Transverse colon (tissue), 4 donors: ENCODE measurements at regions not wholly inside any gene's neighbourhood (a gene's known extent, or its start where the extent isn't known, plus 50 kb on each side); places are given as distances from the start of the nearest gene placed in this dataset.

Experiments
- DNase-seq: peaks from one replicate; pipeline ENCODE4 v3.0.0-alpha.2; 2019
- H3K27ac ChIP-seq, 4 donors: fragments of 200-600 bp; sonication (generic); 2 replicates each; pipeline ENCODE4 v1.5.1; 2016 to 2018; ENCODE audit warnings: inconsistent platforms in 4 of 4
- H3K27me3 ChIP-seq: fragments of 200-600 bp; sonication (generic); 2 replicates; pipeline ENCODE4 v1.5.1; 2017; ENCODE audit warnings: inconsistent platforms
- H3K36me3 ChIP-seq, 4 donors: fragments of 200-600 bp; sonication (generic); 2 replicates each; pipeline ENCODE4 v1.5.1; 2017 to 2019; ENCODE audit warnings: inconsistent platforms in 4 of 4
- H3K4me1 ChIP-seq, 4 donors: fragments of 200-600 bp; sonication (generic); 2 replicates each; pipeline ENCODE4 v1.5.1; 2017 to 2020; ENCODE audit warnings: inconsistent platforms in 4 of 4
- H3K4me3 ChIP-seq, 4 donors: fragments of 200-600 bp; sonication (generic); 1 replicate in 1 of 4; 2 replicates in 3 of 4; pipeline versions ENCODE4 v1.5.1 to v1.6.1; 2017 to 2019; ENCODE audit warnings: inconsistent platforms in 4 of 4
- H3K9me3 ChIP-seq, 2 donors: fragments of 200-600 bp; sonication (generic); 2 replicates each; pipeline ENCODE4 v1.5.1; 2017 to 2019; ENCODE audit warnings: inconsistent platforms in 2 of 2
- CTCF ChIP-seq, 5 experiments: fragments of 200-600 bp in 3 of 5; fragments of 450-650 bp in 2 of 5; sonication (generic) in 3 of 5; IDR thresholded peaks; 1 replicate in 2 of 5; 2 replicates in 3 of 5; pipeline ENCODE4 v1.5.1; 2016 to 2017; ENCODE audit warnings: antibody characterized with exemption in 5 of 5, inconsistent platforms in 3 of 5, mild to moderate bottlenecking in 2 of 5, moderate library complexity in 1 of 5
- EP300 ChIP-seq: sonication (generic); formaldehyde crosslinking; IDR thresholded peaks from one replicate; pipeline ENCODE4 v1.6.1; 2017; ENCODE audit warnings: antibody characterized with exemption, low read depth
- POLR2A ChIP-seq: fragments of 450-650 bp; IDR thresholded peaks from one replicate; pipeline ENCODE4 v1.6.1; 2016; ENCODE audit warnings: antibody characterized with exemption, mild to moderate bottlenecking, moderate library complexity
- POLR2AphosphoS5 ChIP-seq, 3 donors: sonication (generic); formaldehyde crosslinking; IDR thresholded peaks; one replicate each; pipeline ENCODE4 v1.6.1; 2016; ENCODE audit warnings: antibody characterized with exemption in 3 of 3
- WGBS, 2 donors: methylation state at CpG; one replicate each; pipeline ENCODE4 v1.1.5; 2018; ENCODE audit warnings: low coverage in 1 of 2; 5-methylcytosine and 5-hydroxymethylcytosine counted together
- in situ Hi-C, 4 donors: fragments of 200-750 bp; cut with MboI; loops; one replicate each; pipeline versions ENCODE4 v1.15.0 to v1.15.1; 2017; ENCODE audit warnings: low sequenced_read_pairs in 3 of 4, low pct_ligation_motif_present in 1 of 4, low pct_unique_long_range_greater_than_20kb in 1 of 4
- intact Hi-C: fragments of 100-400 bp; cut with DNase I; formaldehyde crosslinking; loops from one replicate; pipeline ENCODE4 v1.15.1; 2023; ENCODE audit warnings: low total_unique reads

- 79 to 100% methylated on average over 1 to 14 of the region's 14 CpGs for WGBS, 2 donors
- peaks cover 36% of the 10 kb centered on the region for H3K27me3 ChIP-seq
- TF ChIP-seq POLR2AphosphoS5 (IDR thresholded peaks at IDR 0.05): no peak
- no peak for TF ChIP-seq CTCF (IDR thresholded peaks at IDR 0.05)
- TF ChIP-seq EP300: no peak
- no peak overlapping the region for H3K4me3 ChIP-seq
- no peaks in the 10 kb centered on the region for H3K9me3 ChIP-seq
- H3K36me3 ChIP-seq: no peaks in the 10 kb centered on the region
- H3K27ac ChIP-seq: no peak overlapping the region
- in situ Hi-C loops (no loop called here), intact Hi-C loops (no loop called here)
- no peaks in the 10 kb centered on the region for H3K4me1 ChIP-seq
- DNase-seq: no peak
Observed at GRCh38 chr22:49448526-49448925, 379.1 kb downstream of the BRD1 start.

- Histone ChIP-seq H3K9me3 (no peaks in the 10 kb centered on the region), H3K4me1 (no peaks in the 10 kb centered on the region), H3K4me3 (no peak overlapping the region), H3K27me3 (peaks cover 36% of the 10 kb centered on the region), H3K36me3 (no peaks in the 10 kb centered on the region), H3K27ac (no peak overlapping the region)
- DNase-seq: no peak
- WGBS, 2 donors: 84% methylated on average over 13 of the region's 13 CpGs; no CpG with 5 or more reads in 1 of the 2 donors
- in situ Hi-C loops (no loop called here), intact Hi-C loops (no loop called here)
- TF ChIP-seq EP300: no peak
- TF ChIP-seq POLR2A: no peak
- TF ChIP-seq CTCF (IDR thresholded peaks at IDR 0.05): no peak
- TF ChIP-seq POLR2AphosphoS5 (IDR thresholded peaks at IDR 0.05): no peak
Observed at GRCh38 chr22:49447837-49448236, 379.8 kb downstream of the BRD1 start.

- H3K4me1 ChIP-seq: no peaks in the 10 kb centered on the region
- H3K27ac ChIP-seq: no peak overlapping the region
- no peaks in the 10 kb centered on the region for H3K36me3 ChIP-seq
- intact Hi-C loops: no loop called here
- in situ Hi-C loops: no loop called here
- no peak overlapping the region for H3K4me3 ChIP-seq
- TF ChIP-seq POLR2AphosphoS5 (IDR thresholded peaks at IDR 0.05) (no peak), POLR2A (no peak), CTCF (IDR thresholded peaks at IDR 0.05) (no peak), EP300 (no peak)
- 63 to 68% methylated on average over 11 to 21 of the region's 21 CpGs for WGBS, 2 donors
- DNase-seq: no peak
- H3K9me3 ChIP-seq: no peaks in the 10 kb centered on the region
- H3K27me3 ChIP-seq: peaks cover 36% of the 10 kb centered on the region
Observed at GRCh38 chr22:49446759-49447710, 380.6 kb downstream of the BRD1 start.

GRCh38 chr22:49446145-49446758 is 381.4 kb downstream of the BRD1 start:
- TF ChIP-seq EP300 (no peak), CTCF (IDR thresholded peaks at IDR 0.05) (no peak), POLR2AphosphoS5 (IDR thresholded peaks at IDR 0.05) (no peak), POLR2A (no peak)
- Histone ChIP-seq H3K27me3 (peaks cover 33% of the 10 kb centered on the region), H3K4me1 (no peaks in the 10 kb centered on the region), H3K9me3 (no peaks in the 10 kb centered on the region), H3K27ac (no peak overlapping the region), H3K4me3 (no peak overlapping the region), H3K36me3 (no peaks in the 10 kb centered on the region)
- DNase-seq: no peak
- in situ Hi-C loops: no loop called here
- 40 to 77% methylated on average over 3 to 18 of the region's 18 CpGs for WGBS, 2 donors
- intact Hi-C loops: no loop called here
